Keratinocyte (primary cell): ENCODE measurements at regions not wholly inside any gene's neighbourhood (a gene's known extent, or its start where the extent isn't known, plus 50 kb on each side); places are given as distances from the start of the nearest gene placed in this dataset.

Experiments
- CTCF ChIP-seq, 3 experiments: IDR thresholded peaks in 1 of 3; conservative IDR thresholded peaks in 1 of 3; optimal IDR thresholded peaks in 1 of 3; 2 replicates in 2 of 3; 3 replicates in 1 of 3; pipeline versions ENCODE3 to v1.5.1; 2011; ENCODE audit warnings: low read length in 3 of 3, mild to moderate bottlenecking in 3 of 3, moderate library complexity in 2 of 3, control low read depth in 1 of 3, inconsistent platforms in 1 of 3; ENCODE audit not compliant: insufficient read depth in 2 of 3; ENCODE audit errors: extremely low read depth in 1 of 3
- EZH2 ChIP-seq: IDR thresholded peaks from one replicate; pipeline ENCODE4 v1.6.1; 2012; ENCODE audit warnings: inconsistent platforms, mild to moderate bottlenecking, low read length, moderate library complexity

DNA sequence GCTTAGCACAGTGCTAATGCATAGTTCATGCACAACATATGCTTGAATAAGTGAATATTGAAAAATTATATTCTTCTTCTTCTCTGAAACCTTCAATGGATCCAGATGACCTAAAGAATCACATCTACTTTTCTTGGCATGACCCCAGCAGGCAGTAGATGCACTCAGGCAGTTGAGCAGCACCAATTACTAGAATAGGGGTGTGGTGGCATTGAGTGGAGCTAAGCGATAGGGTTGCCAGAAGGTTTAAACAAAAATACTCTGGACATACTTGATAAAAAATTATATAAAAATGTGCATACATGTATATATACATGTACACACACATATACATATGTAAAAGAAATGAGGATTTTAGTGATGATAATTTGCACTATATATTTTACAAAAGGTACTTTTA, 81.8 kb downstream of the NFKBIZ start:
- TF ChIP-seq CTCF (optimal IDR thresholded peaks at IDR 0.05 in 1 of 3, IDR thresholded peaks at IDR 0.05 in 1 of 3, conservative IDR thresholded peaks at IDR 0.05 in 1 of 3; ENCODE audit: extremely low read depth in 1 of 3, insufficient read depth in 2 of 3, low read length in 3 of 3) (no peak), EZH2 (no peak)
